ENCODE measurements at regions not wholly inside any gene's neighbourhood (a gene's known extent, or its start where the extent isn't known, plus 50 kb on each side); places are given as distances from the start of the nearest gene placed in this dataset.

DNA sequence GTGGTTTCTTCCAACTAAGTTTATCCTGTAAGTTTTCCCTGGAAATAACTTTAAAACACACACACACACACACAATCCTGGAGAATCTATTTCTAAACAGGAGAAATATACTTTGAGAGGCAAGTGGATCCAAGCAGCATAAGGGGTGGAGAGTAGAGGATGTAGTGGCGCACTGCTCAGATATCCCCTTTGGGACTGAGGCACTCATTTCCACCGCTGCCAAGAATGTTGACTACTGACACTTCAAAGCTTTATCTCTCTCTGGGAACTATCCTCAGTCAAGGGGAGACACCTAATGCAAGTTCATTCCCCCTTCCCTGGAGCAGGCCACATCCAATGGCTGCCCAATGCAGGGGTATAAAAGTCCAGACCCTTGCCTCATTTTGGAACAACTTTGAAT lies 75.8 kb downstream of the CAPZA3 start:
- no peak for TF ChIP-seq EZH2phosphoT487 (IDR thresholded peaks at IDR 0.05; ENCODE audit: insufficient read depth, low read depth)
- no peak for TF ChIP-seq EZH2 (IDR thresholded peaks at IDR 0.05; ENCODE audit: insufficient read depth, poor library complexity, severe bottlenecking)
